Uterus (tissue), 3 donors: ENCODE measurements at regions not wholly inside any gene's neighbourhood (a gene's known extent, or its start where the extent isn't known, plus 50 kb on each side); places are given as distances from the start of the nearest gene placed in this dataset.

ENCODE experiments used
- DNase-seq, 2 donors: peaks; one replicate each; pipeline ENCODE4 v3.0.0-alpha.2; 2019 to 2020
- H3K27ac ChIP-seq, 2 donors: fragments of 200-600 bp; sonication (generic); 1 replicate in 1 of 2; 2 replicates in 1 of 2; pipeline ENCODE4 v1.5.1; 2016 to 2018
- H3K27me3 ChIP-seq, 2 donors: fragments of 200-600 bp; sonication (generic); one replicate each; pipeline ENCODE4 v1.5.1; 2018 to 2019; ENCODE audit warnings: control low read depth in 1 of 2
- H3K36me3 ChIP-seq, 2 donors: fragments of 200-600 bp; sonication (generic); one replicate each; pipeline ENCODE4 v1.5.1; 2019; ENCODE audit warnings: control low read depth in 1 of 2
- H3K4me1 ChIP-seq, 2 donors: fragments of 200-600 bp; sonication (generic); one replicate each; pipeline ENCODE4 v1.5.1; 2018 to 2019; ENCODE audit warnings: control low read depth in 1 of 2
- H3K4me3 ChIP-seq, 2 donors: fragments of 200-600 bp; sonication (generic); 1 replicate in 1 of 2; 2 replicates in 1 of 2; pipeline ENCODE4 v1.5.1; 2018 to 2019; ENCODE audit warnings: mild to moderate bottlenecking in 1 of 2
- H3K9me3 ChIP-seq, 2 donors: fragments of 200-600 bp; sonication (generic); one replicate each; pipeline ENCODE4 v1.5.1; 2019; ENCODE audit warnings: control low read depth in 1 of 2
- POLR2A ChIP-seq, 2 donors: fragments of 450-650 bp; IDR thresholded peaks; one replicate each; pipeline ENCODE4 v1.6.1; 2016; ENCODE audit warnings: antibody characterized with exemption in 2 of 2, mild to moderate bottlenecking in 1 of 2, moderate library complexity in 1 of 2
- intact Hi-C: fragments of 100-400 bp; cut with DNase I; formaldehyde crosslinking; loops from one replicate; pipeline ENCODE4 v1.15.1; 2023; ENCODE audit warnings: low total_unique reads
- TF ChIP-seq, protein P1 (sequence below), 4 experiments: fragments of 200-600 bp in 2 of 4; fragments of 450-650 bp in 2 of 4; sonication (generic) in 2 of 4; IDR thresholded peaks; one replicate each; pipeline ENCODE4 v1.5.1; 2016 to 2019; ENCODE audit warnings: antibody characterized with exemption in 4 of 4, mild to moderate bottlenecking in 2 of 4, moderate library complexity in 1 of 4
- donor health status: DM: yes; HTN: yes; CAD: no.

DNA sequence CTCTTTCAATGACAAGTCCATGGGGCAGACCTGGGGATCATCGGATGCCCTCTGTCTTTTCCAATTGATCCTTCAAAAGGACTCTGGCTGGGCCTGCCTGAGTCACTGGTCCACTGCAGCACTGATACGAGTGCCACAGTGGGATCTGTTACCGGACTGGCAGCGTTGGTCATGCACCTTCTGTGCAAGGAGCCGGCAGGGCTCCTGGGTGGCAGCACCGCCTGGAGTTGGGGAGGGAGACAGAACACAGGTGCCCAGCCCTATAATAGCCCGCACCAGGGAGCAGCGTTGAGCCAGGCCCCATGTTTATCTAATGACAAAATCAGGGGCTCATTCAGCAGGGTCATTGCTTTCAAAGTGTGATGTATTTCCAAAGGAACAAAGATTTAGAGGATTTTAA, 64.2 kb upstream of the NXT1 start:
- intact Hi-C loops, result no loop called here
- no peak overlapping the region for H3K4me3 ChIP-seq
- TF ChIP-seq, protein P1, sequence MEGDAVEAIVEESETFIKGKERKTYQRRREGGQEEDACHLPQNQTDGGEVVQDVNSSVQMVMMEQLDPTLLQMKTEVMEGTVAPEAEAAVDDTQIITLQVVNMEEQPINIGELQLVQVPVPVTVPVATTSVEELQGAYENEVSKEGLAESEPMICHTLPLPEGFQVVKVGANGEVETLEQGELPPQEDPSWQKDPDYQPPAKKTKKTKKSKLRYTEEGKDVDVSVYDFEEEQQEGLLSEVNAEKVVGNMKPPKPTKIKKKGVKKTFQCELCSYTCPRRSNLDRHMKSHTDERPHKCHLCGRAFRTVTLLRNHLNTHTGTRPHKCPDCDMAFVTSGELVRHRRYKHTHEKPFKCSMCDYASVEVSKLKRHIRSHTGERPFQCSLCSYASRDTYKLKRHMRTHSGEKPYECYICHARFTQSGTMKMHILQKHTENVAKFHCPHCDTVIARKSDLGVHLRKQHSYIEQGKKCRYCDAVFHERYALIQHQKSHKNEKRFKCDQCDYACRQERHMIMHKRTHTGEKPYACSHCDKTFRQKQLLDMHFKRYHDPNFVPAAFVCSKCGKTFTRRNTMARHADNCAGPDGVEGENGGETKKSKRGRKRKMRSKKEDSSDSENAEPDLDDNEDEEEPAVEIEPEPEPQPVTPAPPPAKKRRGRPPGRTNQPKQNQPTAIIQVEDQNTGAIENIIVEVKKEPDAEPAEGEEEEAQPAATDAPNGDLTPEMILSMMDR (IDR thresholded peaks at IDR 0.05), result no peak
- TF ChIP-seq POLR2A (IDR thresholded peaks at IDR 0.05), result no peak
- no peaks in the 10 kb centered on the region for H3K4me1 ChIP-seq
- no peaks in the 10 kb centered on the region for H3K27me3 ChIP-seq
- no peaks in the 10 kb centered on the region for H3K36me3 ChIP-seq
- no peak for DNase-seq
- no peak overlapping the region for H3K27ac ChIP-seq
- H3K9me3 ChIP-seq, result no peaks in the 10 kb centered on the region

DNA sequence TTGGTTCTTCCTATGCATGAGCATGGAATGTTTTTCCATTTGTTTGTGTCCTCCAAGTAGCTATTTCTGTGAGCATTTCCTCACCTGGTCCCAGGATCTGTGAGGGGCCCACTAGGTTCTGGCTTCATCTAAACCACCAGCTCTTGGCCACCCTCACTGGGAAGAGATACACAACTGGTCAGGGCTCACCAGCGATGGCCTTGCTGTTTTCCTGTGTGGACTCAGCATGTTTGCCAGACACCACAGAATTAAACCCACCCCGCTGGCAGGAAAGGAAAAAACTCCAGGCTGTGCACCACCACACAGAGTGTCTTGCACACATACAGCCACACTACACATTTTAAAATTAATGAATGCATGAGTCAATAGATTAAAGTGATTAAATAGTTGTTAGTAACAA, 65.1 kb upstream of the NXT1 start:
- Histone ChIP-seq H3K4me1 (no peaks in the 10 kb centered on the region), H3K27ac (no peak overlapping the region), H3K36me3 (no peaks in the 10 kb centered on the region), H3K9me3 (no peaks in the 10 kb centered on the region), H3K27me3 (no peaks in the 10 kb centered on the region), H3K4me3 (no peak overlapping the region)
- TF ChIP-seq POLR2A (IDR thresholded peaks at IDR 0.05), result no peak
- TF ChIP-seq, protein P1 (IDR thresholded peaks at IDR 0.05), result no peak
- intact Hi-C loops, result no loop called here
- DNase-seq, result no peak

DNA sequence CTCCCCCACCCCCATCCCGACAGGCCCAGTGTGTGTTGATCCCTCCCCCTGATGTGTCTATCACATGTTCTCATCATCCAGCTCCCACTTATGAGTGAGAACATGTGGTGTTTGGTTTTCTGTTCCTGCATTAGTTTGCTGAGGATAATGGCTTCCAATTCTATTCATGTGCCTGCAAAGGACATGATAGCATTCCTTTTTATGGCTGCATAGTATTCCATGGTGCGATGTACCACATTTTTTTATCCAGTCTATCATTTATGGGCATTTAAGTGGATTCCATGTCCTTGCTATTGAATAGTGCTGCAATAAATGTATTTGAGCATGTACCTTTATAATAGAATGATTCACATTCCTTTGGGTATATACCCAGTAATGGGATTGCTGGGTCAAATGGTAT, 66.6 kb upstream of the NXT1 start:
- Histone ChIP-seq H3K4me1 (no peaks in the 10 kb centered on the region), H3K4me3 (no peak overlapping the region), H3K9me3 (no peaks in the 10 kb centered on the region), H3K36me3 (no peaks in the 10 kb centered on the region), H3K27ac (no peak overlapping the region), H3K27me3 (no peaks in the 10 kb centered on the region)
- no peak for DNase-seq
- TF ChIP-seq, protein P1 (IDR thresholded peaks at IDR 0.05), result no peak
- TF ChIP-seq POLR2A (IDR thresholded peaks at IDR 0.05), result no peak
- intact Hi-C loops, result no loop called here

DNA sequence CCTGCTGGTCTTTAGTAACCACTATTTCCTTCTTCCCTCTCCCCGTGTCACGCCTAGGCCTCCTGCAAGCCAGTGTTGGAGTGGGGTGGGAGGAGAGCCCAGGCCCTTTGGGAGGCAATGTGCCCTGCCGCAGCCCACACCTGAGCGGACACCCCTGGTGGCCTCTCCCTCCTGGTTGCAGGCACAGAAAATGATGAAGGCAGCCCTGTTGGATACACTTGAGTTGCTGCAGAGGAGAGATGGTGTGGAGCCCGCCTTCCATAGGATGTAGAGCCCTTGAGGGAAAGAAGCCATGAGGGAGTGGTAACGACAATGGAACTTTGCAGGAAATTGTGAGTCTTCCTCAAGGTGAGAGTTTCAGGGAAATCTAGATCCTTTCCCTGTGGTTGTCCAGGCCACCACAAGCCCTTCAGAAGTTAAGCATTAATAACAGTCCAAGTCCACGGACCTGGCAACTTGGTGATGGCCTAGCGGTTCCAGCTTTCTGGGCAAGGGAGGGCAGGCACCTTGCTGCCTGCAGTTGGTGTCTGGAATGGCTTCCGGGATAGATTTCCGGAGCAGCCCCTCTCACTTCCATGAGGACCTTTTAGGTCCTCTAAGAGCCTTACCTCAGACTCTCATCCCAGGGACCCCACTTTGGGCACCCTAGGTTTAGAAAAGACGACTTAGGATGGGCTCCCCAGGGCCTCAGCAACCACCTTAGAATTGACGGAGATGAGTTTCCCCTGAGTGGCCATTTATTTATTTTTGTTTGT, 67.3 kb upstream of the NXT1 start:
- no peaks in the 10 kb centered on the region for H3K4me1 ChIP-seq

DNA sequence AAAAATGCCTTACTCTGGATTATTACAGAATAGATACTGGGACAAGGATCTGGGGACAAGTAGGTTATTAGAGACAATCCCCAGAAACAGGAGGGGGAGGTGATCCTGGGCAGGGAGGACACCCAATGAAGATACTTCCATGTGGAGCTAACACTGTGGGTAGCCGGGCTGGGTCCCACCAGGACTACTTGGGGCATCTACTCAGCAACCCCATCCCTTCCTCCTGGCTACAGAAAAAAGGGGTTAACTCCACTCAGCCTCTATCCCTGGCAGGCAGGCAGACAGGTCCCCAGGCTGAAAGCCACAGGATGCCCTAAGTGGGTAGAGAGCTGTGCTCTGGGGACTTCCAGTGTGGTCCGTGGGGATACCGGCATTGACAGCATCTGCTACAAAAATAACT, 68.0 kb upstream of the NXT1 start:
- TF ChIP-seq POLR2A (IDR thresholded peaks at IDR 0.05), result no peak
- TF ChIP-seq, protein P1 (IDR thresholded peaks at IDR 0.05), result no peak

More for the DNA sequence above, 67.3 kb upstream of the NXT1 start:
- DNase-seq, result no peak
- Histone ChIP-seq H3K9me3 (no peaks in the 10 kb centered on the region), H3K36me3 (no peaks in the 10 kb centered on the region), H3K4me3 (no peak overlapping the region), H3K27ac (no peak overlapping the region), H3K27me3 (no peaks in the 10 kb centered on the region)
- TF ChIP-seq POLR2A (IDR thresholded peaks at IDR 0.05), result no peak
- TF ChIP-seq, protein P1 (IDR thresholded peaks at IDR 0.05), result no peak
- intact Hi-C loops, result no loop called here

More for the DNA sequence above, 68.0 kb upstream of the NXT1 start:
- no peak for DNase-seq
- no peak overlapping the region for H3K27ac ChIP-seq
- intact Hi-C loops, result no loop called here
- H3K36me3 ChIP-seq, result no peaks in the 10 kb centered on the region
- no peak overlapping the region for H3K4me3 ChIP-seq
- H3K9me3 ChIP-seq, result no peaks in the 10 kb centered on the region
- no peaks in the 10 kb centered on the region for H3K27me3 ChIP-seq
- H3K4me1 ChIP-seq, result no peaks in the 10 kb centered on the region
